HepG2 (cell line): ENCODE measurements at regions not wholly inside any gene's neighbourhood (a gene's known extent, or its start where the extent isn't known, plus 50 kb on each side); places are given as distances from the start of the nearest gene placed in this dataset.

Experiments used
- ATAC-seq: fragments of 200-7000 bp; cut with Tn5 transposase; 3 replicates; pipeline ENCODE4 v1.9.1; 2020; ENCODE audit warnings: mild to moderate bottlenecking, moderate library complexity
- BruUV-seq: library from RNA; stranded (reverse); fragments of 400-500 nt; replicated peaks from 2 replicates; lab custom pipeline; 2021; lab: Mats Ljungman, UMichigan
- CTCF ChIA-PET: fragments of 300-600 bp; formaldehyde crosslinking; extraction: SDS; loops from one replicate; lab custom pipeline; 2021; ENCODE audit warnings: low total read pairs, inconsistent platforms, low intra/inter-chr PET ratio; lab: Yijun Ruan, JAX
- POLR2A ChIA-PET: fragments of 350-600 bp; sonication (Branson Sonifier 250); formaldehyde crosslinking; loops from one replicate; lab custom pipeline; 2020; ENCODE audit warnings: antibody characterized with exemption, inconsistent platforms; lab: Yijun Ruan, JAX
- DNase-seq: peaks from one replicate; pipeline ENCODE4 v3.0.0-alpha.2; 2015; ENCODE audit warnings: low spot score
- FAIRE-seq: peaks from 3 replicates; lab custom pipeline; 2011; peaks lifted over from hg19 to GRCh38; lab: Jason Lieb, UNC
- H2AFZ ChIP-seq: one replicate; pipeline ENCODE4 v1.6.1; 2011; ENCODE audit warnings: low read length, inconsistent platforms
- H3K27ac ChIP-seq: fragments of 300-600 bp; 3 replicates; pipeline ENCODE4 v1.8.0; 2011; ENCODE audit warnings: mixed run types, mild to moderate bottlenecking, mixed read lengths, low read length, inconsistent platforms; ENCODE audit not compliant: insufficient read depth; ENCODE audit errors: extremely low read length
- H3K27me3 ChIP-seq, 2 experiments: fragments of 200-600 bp in 1 of 2; 2 replicates in 1 of 2; 3 replicates in 1 of 2; pipeline versions ENCODE4 v1.6.0 to v1.8.0; 2011; ENCODE audit warnings: low read length in 2 of 2, mild to moderate bottlenecking in 2 of 2, moderate library complexity in 2 of 2, inconsistent platforms in 1 of 2; ENCODE audit not compliant: insufficient read depth in 2 of 2, control insufficient read depth in 1 of 2
- H3K36me3 ChIP-seq, 2 experiments: fragments of 200-600 bp in 1 of 2; replicated peaks in 1 of 2; 2 replicates in 1 of 2; 3 replicates in 1 of 2; pipeline versions ENCODE4 v1.5.1 to v1.8.0; 2011; ENCODE audit warnings: low read length in 2 of 2, inconsistent platforms in 1 of 2; ENCODE audit not compliant: insufficient read depth in 2 of 2, control insufficient read depth in 1 of 2
- H3K4me1 ChIP-seq: 2 replicates; pipeline ENCODE4 v1.5.1; 2012; ENCODE audit warnings: low read length, inconsistent platforms; ENCODE audit not compliant: insufficient read depth
- H3K4me2 ChIP-seq: 2 replicates; pipeline ENCODE4 v1.6.0; 2011; ENCODE audit warnings: low read depth, low read length, inconsistent platforms
- H3K4me3 ChIP-seq, 3 experiments: fragments of 200-600 bp in 1 of 3; sonication (generic), shearing (Covaris generic) in 1 of 3; replicated peaks in 1 of 3; 2 replicates each; pipeline ENCODE4 v1.5.1; 2011 to 2016; ENCODE audit warnings: low read length in 3 of 3, inconsistent platforms in 2 of 3, low read depth in 2 of 3, mild to moderate bottlenecking in 2 of 3, control low read depth in 1 of 3, mixed read lengths in 1 of 3; ENCODE audit not compliant: insufficient read depth in 1 of 3
- H3K79me2 ChIP-seq: one replicate; pipeline ENCODE4 v1.6.1; 2011; ENCODE audit warnings: low read length, inconsistent platforms; ENCODE audit not compliant: insufficient read depth
- H3K9ac ChIP-seq: 2 replicates; pipeline ENCODE4 v1.6.0; 2011; ENCODE audit warnings: mild to moderate bottlenecking, low read depth, low read length, inconsistent platforms; ENCODE audit not compliant: insufficient read depth
- H3K9me3 ChIP-seq: 2 replicates; pipeline ENCODE4 v1.5.1; 2012; ENCODE audit warnings: mild to moderate bottlenecking, low read length
- H4K20me1 ChIP-seq: 2 replicates; pipeline ENCODE4 v1.6.0; 2011; ENCODE audit warnings: inconsistent platforms, mild to moderate bottlenecking, low read length, moderate library complexity; ENCODE audit not compliant: insufficient read depth
- ELF1 ChIP-seq: sonication (generic); formaldehyde crosslinking; IDR thresholded peaks from 2 replicates; pipeline ENCODE4 v1.4.0; 2020; ENCODE audit warnings: missing genetic modification reagents
- FOXO1 ChIP-seq: sonication (generic); formaldehyde crosslinking; IDR thresholded peaks from 2 replicates; pipeline ENCODE4 v1.4.0; 2020; ENCODE audit warnings: missing genetic modification reagents
- HIVEP1 ChIP-seq: sonication (generic); formaldehyde crosslinking; IDR thresholded peaks from 2 replicates; pipeline ENCODE4 v1.4.0; 2020; ENCODE audit warnings: mild to moderate bottlenecking, missing genetic modification reagents
- MAF1 ChIP-seq: sonication (generic); formaldehyde crosslinking; IDR thresholded peaks from 2 replicates; pipeline ENCODE4 v1.5.0; 2020; ENCODE audit warnings: missing genetic modification reagents, borderline replicate concordance
- PITX1 ChIP-seq: sonication (generic); formaldehyde crosslinking; IDR thresholded peaks from 2 replicates; pipeline ENCODE4 v1.5.1; 2020; ENCODE audit warnings: mild to moderate bottlenecking, missing genetic modification reagents
- PLRG1 ChIP-seq: fragments of 450-650 bp; conservative IDR thresholded peaks from 2 replicates; pipeline ENCODE4 v1.6.1; 2016
- POLR2A ChIP-seq, 2 experiments: IDR thresholded peaks; 2 replicates each; pipeline ENCODE4 v1.6.1; 2011; ENCODE audit warnings: low read depth in 2 of 2, low read length in 2 of 2, mild to moderate bottlenecking in 1 of 2, moderate library complexity in 1 of 2; ENCODE audit not compliant: insufficient read depth in 1 of 2
- SSRP1 ChIP-seq: IDR thresholded peaks from 2 replicates; pipeline ENCODE4 v1.6.1; 2016; ENCODE audit warnings: control low read depth
- TBL1XR1 ChIP-seq: fragments of 150-350 bp; IDR thresholded peaks from 2 replicates; pipeline ENCODE4 v1.6.1; 2014; ENCODE audit warnings: borderline replicate concordance, low read length; ENCODE audit not compliant: partially characterized antibody
- ZNF556 ChIP-seq: sonication (generic); formaldehyde crosslinking; IDR thresholded peaks from 2 replicates; pipeline ENCODE4 v1.4.0; 2020; ENCODE audit warnings: mild to moderate bottlenecking, missing genetic modification reagents, borderline replicate concordance
- ZNF567 ChIP-seq: sonication (generic); formaldehyde crosslinking; IDR thresholded peaks from 2 replicates; pipeline ENCODE4 v1.8.1; 2023; ENCODE audit warnings: mild to moderate bottlenecking, missing genetic modification reagents, borderline replicate concordance
- ZNF7 ChIP-seq: IDR thresholded peaks from 2 replicates; pipeline ENCODE4 v1.6.1; 2016; ENCODE audit warnings: missing biosample characterization, missing genetic modification reagents
- WGBS: methylation state at CpG from one replicate; pipeline ENCODE4 v1.1.6; 2017; ENCODE audit warnings: low lambda C conversion rate; 5-methylcytosine and 5-hydroxymethylcytosine counted together
- in situ Hi-C: cut with HindIII; loops from 2 replicates; pipeline ENCODE4 v1.10.0; 2017; ENCODE audit warnings: low pct_unique_long_range_greater_than_20kb; ENCODE audit not compliant: extremely low pct_ligation_motif_present
- intact Hi-C: fragments of 100-400 bp; cut with micrococcal nuclease; formaldehyde crosslinking; loops from one replicate; pipeline ENCODE4 v1.10.0; 2022; ENCODE audit not compliant: unreplicated experiment
- TF ChIP-seq, protein P1 (sequence below): IDR thresholded peaks from 2 replicates; pipeline ENCODE4 v1.6.1; 2016; ENCODE audit warnings: control low read depth
- TF ChIP-seq, protein P2 (sequence below): sonication (generic); formaldehyde crosslinking; IDR thresholded peaks from 2 replicates; pipeline ENCODE4 v1.5.1; 2020; ENCODE audit warnings: mild to moderate bottlenecking, missing genetic modification reagents, moderate library complexity
- TF ChIP-seq, protein P3 (sequence below): sonication (generic); formaldehyde crosslinking; conservative IDR thresholded peaks from 2 replicates; pipeline ENCODE4 v1.8.0; 2022; ENCODE audit warnings: low read depth, missing genetic modification reagents
- TF ChIP-seq, protein P4 (sequence below): sonication (generic); formaldehyde crosslinking; IDR thresholded peaks from 2 replicates; pipeline ENCODE4 v1.8.0; 2023; ENCODE audit warnings: mild to moderate bottlenecking, missing genetic modification reagents

DNA sequence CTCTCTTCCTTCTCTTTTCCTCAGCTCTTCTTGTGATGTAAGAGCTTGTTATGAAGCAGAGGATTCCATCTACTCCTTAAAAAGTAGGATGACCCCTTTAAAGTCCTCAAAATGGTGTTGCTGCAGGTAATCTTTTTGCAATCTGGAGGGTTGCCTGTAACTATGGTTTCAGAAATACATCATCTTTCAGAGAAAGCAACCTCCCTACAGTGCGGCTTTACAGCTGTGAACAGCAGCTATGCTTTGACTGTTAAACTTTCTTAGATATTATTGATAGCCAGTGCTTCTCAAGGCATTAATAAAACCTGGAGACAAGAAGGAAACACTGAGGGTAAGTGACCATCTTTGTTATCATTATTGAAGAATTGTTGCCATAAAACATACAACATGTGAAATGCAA lies 86.6 kb upstream of the MDFIC start:
- ATAC-seq, result no peak
- Histone ChIP-seq H3K27me3 (no peaks in the 10 kb centered on the region), H4K20me1 (no peaks in the 10 kb centered on the region), H3K36me3 (no peaks in the 10 kb centered on the region), H3K79me2 (no peaks in the 10 kb centered on the region), H3K4me3 (no peak overlapping the region), H3K4me1 (no peaks in the 10 kb centered on the region), H3K9ac (no peak overlapping the region), H3K9me3 (no peaks in the 10 kb centered on the region), H3K4me2 (no peak overlapping the region), H2AFZ (no peak overlapping the region), H3K27ac (no peak overlapping the region)
- no TSS peak for BruUV-seq
- FAIRE-seq, result no peak
- TF ChIP-seq SSRP1, result no peak
- TF ChIP-seq MAF1 (CRISPR knock-in tag), result no peak
- TF ChIP-seq, protein P1, sequence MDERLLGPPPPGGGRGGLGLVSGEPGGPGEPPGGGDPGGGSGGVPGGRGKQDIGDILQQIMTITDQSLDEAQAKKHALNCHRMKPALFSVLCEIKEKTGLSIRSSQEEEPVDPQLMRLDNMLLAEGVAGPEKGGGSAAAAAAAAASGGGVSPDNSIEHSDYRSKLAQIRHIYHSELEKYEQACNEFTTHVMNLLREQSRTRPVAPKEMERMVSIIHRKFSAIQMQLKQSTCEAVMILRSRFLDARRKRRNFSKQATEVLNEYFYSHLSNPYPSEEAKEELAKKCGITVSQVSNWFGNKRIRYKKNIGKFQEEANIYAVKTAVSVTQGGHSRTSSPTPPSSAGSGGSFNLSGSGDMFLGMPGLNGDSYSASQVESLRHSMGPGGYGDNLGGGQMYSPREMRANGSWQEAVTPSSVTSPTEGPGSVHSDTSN (CRISPR knock-in tag), result no peak
- TF ChIP-seq ELF1 (CRISPR knock-in tag), result no peak
- no peak for TF ChIP-seq PITX1 (CRISPR knock-in tag)
- TF ChIP-seq, protein P2, sequence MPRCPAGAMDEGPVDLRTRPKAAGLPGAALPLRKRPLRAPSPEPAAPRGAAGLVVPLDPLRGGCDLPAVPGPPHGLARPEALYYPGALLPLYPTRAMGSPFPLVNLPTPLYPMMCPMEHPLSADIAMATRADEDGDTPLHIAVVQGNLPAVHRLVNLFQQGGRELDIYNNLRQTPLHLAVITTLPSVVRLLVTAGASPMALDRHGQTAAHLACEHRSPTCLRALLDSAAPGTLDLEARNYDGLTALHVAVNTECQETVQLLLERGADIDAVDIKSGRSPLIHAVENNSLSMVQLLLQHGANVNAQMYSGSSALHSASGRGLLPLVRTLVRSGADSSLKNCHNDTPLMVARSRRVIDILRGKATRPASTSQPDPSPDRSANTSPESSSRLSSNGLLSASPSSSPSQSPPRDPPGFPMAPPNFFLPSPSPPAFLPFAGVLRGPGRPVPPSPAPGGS (CRISPR knock-in tag), result no peak
- TF ChIP-seq ZNF567 (CRISPR knock-in tag), result no peak
- WGBS, result 0% methylated on average over 1 of the region's 1 CpG
- POLR2A ChIA-PET, result no interaction called here
- intact Hi-C loops (no loop called here), in situ Hi-C loops (no loop called here)
- DNase-seq, result no peak
- CTCF ChIA-PET, result no interaction called here

DNA sequence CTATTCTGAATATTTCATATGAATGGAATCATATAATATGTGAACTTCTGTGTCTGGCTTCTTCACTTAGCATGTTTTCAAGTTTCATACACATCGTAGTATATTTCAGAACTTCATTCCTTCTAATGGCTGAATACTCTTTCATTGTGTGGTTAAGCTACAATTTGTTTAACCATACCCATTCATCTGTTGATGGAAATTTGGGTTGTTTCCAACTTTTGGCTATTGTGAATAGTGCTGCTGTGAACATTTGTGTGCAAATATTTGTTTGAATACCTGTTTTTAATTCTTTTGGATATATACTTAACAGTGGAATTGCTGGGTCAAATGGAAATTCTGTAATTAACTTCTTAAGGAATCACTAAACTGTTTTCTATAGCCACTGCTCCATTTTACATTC lies 86.0 kb upstream of the MDFIC start:
- in situ Hi-C loops, result no loop called here
- TF ChIP-seq ZNF556 (CRISPR knock-in tag) (no peak), TBL1XR1 (no peak), FOXO1 (CRISPR knock-in tag) (no peak), PLRG1 (no peak), ZNF7 (CRISPR knock-in tag) (no peak), POLR2A (IDR thresholded peaks at IDR 0.05; ENCODE audit: insufficient read depth in 1 of 2, low read depth in 2 of 2, low read length in 2 of 2) (no peak), HIVEP1 (CRISPR knock-in tag) (no peak)
- TF ChIP-seq, protein P3, sequence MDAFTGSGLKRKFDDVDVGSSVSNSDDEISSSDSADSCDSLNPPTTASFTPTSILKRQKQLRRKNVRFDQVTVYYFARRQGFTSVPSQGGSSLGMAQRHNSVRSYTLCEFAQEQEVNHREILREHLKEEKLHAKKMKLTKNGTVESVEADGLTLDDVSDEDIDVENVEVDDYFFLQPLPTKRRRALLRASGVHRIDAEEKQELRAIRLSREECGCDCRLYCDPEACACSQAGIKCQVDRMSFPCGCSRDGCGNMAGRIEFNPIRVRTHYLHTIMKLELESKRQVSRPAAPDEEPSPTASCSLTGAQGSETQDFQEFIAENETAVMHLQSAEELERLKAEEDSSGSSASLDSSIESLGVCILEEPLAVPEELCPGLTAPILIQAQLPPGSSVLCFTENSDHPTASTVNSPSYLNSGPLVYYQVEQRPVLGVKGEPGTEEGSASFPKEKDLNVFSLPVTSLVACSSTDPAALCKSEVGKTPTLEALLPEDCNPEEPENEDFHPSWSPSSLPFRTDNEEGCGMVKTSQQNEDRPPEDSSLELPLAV (CRISPR knock-in tag), result no peak
- TF ChIP-seq, protein P4, sequence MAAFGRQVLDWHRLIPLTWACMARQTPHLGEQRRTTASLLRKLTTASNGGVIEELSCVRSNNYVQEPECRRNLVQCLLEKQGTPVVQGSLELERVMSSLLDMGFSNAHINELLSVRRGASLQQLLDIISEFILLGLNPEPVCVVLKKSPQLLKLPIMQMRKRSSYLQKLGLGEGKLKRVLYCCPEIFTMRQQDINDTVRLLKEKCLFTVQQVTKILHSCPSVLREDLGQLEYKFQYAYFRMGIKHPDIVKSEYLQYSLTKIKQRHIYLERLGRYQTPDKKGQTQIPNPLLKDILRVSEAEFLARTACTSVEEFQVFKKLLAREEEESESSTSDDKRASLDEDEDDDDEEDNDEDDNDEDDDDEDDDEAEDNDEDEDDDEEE, result no peak
- TF ChIP-seq, all 625 proteins: peak for 0
- no TSS peak for BruUV-seq
- no peaks in the 10 kb centered on the region for H3K36me3 ChIP-seq
- DNase-seq (no peak), FAIRE-seq (no peak), ATAC-seq (no peak)
- no peaks in the 10 kb centered on the region for H3K9me3 ChIP-seq
- 0% methylated on average over 1 of the region's 1 CpG for WGBS
- H3K27me3 ChIP-seq, result no peaks in the 10 kb centered on the region
- H2AFZ ChIP-seq, result no peak overlapping the region
- H3K27ac ChIP-seq, result no peak overlapping the region
- no peak overlapping the region for H3K9ac ChIP-seq
- ChIA-PET CTCF (no interaction called here), POLR2A (no interaction called here)
- H3K4me3 ChIP-seq, result no peak overlapping the region
- intact Hi-C loops, result loop anchor here (1.0 kb wide), 1 partner anchor 36 kb away; no protein-coding TSS in a partner anchor
- no peaks in the 10 kb centered on the region for H4K20me1 ChIP-seq
- H3K4me2 ChIP-seq, result no peak overlapping the region
- no peaks in the 10 kb centered on the region for H3K4me1 ChIP-seq
- no peaks in the 10 kb centered on the region for H3K79me2 ChIP-seq
